GM12872 (cell line): ENCODE measurements at regions not wholly inside any gene's neighbourhood (a gene's known extent, or its start where the extent isn't known, plus 50 kb on each side); places are given as distances from the start of the nearest gene placed in this dataset.

Source experiments
- CTCF ChIP-seq: IDR thresholded peaks from 3 replicates; pipeline ENCODE4 v1.5.1; 2011; ENCODE audit warnings: low read depth, mild to moderate bottlenecking, low read length, moderate library complexity; ENCODE audit not compliant: insufficient read depth

GRCh38 chr5:67435032-67435431, 238.4 kb upstream of the CD180 start:
- no peak for TF ChIP-seq CTCF

- no peak for TF ChIP-seq CTCF
These were observed 237.9 kb upstream of the CD180 start for GRCh38 chr5:67434466-67434865.

GRCh38 chr5:67432606-67433005, 236.0 kb upstream of the CD180 start:
- TF ChIP-seq CTCF = no peak

GRCh38 chr5:67431191-67431590, 234.6 kb upstream of the CD180 start:
- TF ChIP-seq CTCF = no peak

GRCh38 chr5:67427850-67428298, 231.3 kb upstream of the CD180 start:
- no peak for TF ChIP-seq CTCF

- TF ChIP-seq CTCF = no peak
These were observed 230.6 kb upstream of the CD180 start for GRCh38 chr5:67426961-67427849.

- no peak for TF ChIP-seq CTCF
These were observed 228.9 kb upstream of the CD180 start for GRCh38 chr5:67425514-67425913.
